Tibial artery (tissue), 4 donors: ENCODE measurements at regions not wholly inside any gene's neighbourhood (a gene's known extent, or its start where the extent isn't known, plus 50 kb on each side); places are given as distances from the start of the nearest gene placed in this dataset.

ENCODE experiments used
- DNase-seq, 2 donors: peaks; one replicate each; pipeline ENCODE4 v3.0.0-alpha.2; 2019
- H3K27ac ChIP-seq, 2 donors: fragments of 200-600 bp; sonication (generic) in 1 of 2; 1 replicate in 1 of 2; 2 replicates in 1 of 2; pipeline ENCODE4 v1.5.1; 2018 to 2019; ENCODE audit warnings: mild to moderate bottlenecking in 1 of 2
- H3K27me3 ChIP-seq, 2 donors: fragments of 200-600 bp; sonication (generic) in 1 of 2; one replicate each; pipeline versions ENCODE4 v1.5.1 to v1.6.0; 2016 to 2019
- H3K36me3 ChIP-seq, 3 donors: fragments of 200-600 bp; sonication (generic) in 2 of 3; one replicate each; pipeline ENCODE4 v1.5.1; 2016 to 2019; ENCODE audit warnings: mild to moderate bottlenecking in 2 of 3
- H3K4me1 ChIP-seq, 4 donors: fragments of 200-600 bp; sonication (generic) in 2 of 4; 1 replicate in 3 of 4; 2 replicates in 1 of 4; pipeline ENCODE4 v1.5.1; 2016 to 2019
- H3K4me3 ChIP-seq, 2 donors: fragments of 200-600 bp; sonication (generic) in 1 of 2; 1 replicate in 1 of 2; 2 replicates in 1 of 2; pipeline ENCODE4 v1.5.1; 2018 to 2019; ENCODE audit warnings: mild to moderate bottlenecking in 2 of 2
- H3K9me3 ChIP-seq, 3 donors: fragments of 200-600 bp; sonication (generic) in 1 of 3; one replicate each; pipeline ENCODE4 v1.5.1; 2016 to 2019
- intact Hi-C: fragments of 100-400 bp; cut with DNase I; formaldehyde crosslinking; loops from one replicate; pipeline ENCODE4 v1.15.0; 2023; ENCODE audit warnings: low total_unique reads
- TF ChIP-seq, protein P1 (sequence below), 2 experiments: fragments of 200-600 bp in 1 of 2; fragments of 450-650 bp in 1 of 2; IDR thresholded peaks; one replicate each; pipeline ENCODE4 v1.5.1; 2017 to 2019; ENCODE audit warnings: antibody characterized with exemption in 2 of 2, mild to moderate bottlenecking in 1 of 2, moderate library complexity in 1 of 2

DNA sequence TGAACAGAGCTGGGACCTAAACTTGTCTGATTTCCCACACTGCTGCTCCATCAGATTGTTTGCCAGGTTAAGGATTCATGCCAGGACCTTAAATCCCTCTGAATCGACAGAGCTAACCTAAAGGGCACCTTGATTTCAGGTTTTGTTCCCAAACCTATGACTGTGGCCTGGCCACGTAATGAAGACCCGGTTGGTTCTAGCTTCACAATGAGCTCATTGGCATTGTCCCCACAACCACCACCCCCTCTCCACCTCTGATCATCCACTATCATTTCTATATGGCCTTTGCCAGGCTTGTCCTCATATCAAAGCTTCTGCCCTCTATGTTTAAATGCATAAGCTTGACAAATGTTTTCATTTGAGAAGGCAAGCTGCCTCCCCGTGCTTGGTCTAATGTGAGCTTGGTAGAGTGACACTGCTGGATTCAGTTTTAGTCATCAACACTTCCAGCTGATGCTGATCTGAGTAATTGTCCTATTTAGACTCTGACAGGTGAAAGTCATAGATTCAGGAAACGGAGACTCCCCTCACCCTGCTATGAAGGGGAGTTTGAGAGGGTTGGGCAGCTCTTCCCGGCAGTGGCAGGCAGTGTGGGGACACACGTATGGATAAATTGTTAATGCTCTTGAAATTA, 407.1 kb upstream of the CFAP20DC start:
- Histone ChIP-seq H3K4me3 (no peak overlapping the region), H3K36me3 (no peaks in the 10 kb centered on the region), H3K27me3 (no peaks in the 10 kb centered on the region), H3K27ac (no peak overlapping the region), H3K4me1 (no peaks in the 10 kb centered on the region), H3K9me3 (no peaks in the 10 kb centered on the region)
- TF ChIP-seq, protein P1, sequence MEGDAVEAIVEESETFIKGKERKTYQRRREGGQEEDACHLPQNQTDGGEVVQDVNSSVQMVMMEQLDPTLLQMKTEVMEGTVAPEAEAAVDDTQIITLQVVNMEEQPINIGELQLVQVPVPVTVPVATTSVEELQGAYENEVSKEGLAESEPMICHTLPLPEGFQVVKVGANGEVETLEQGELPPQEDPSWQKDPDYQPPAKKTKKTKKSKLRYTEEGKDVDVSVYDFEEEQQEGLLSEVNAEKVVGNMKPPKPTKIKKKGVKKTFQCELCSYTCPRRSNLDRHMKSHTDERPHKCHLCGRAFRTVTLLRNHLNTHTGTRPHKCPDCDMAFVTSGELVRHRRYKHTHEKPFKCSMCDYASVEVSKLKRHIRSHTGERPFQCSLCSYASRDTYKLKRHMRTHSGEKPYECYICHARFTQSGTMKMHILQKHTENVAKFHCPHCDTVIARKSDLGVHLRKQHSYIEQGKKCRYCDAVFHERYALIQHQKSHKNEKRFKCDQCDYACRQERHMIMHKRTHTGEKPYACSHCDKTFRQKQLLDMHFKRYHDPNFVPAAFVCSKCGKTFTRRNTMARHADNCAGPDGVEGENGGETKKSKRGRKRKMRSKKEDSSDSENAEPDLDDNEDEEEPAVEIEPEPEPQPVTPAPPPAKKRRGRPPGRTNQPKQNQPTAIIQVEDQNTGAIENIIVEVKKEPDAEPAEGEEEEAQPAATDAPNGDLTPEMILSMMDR (IDR thresholded peaks at IDR 0.05): no peak
- intact Hi-C loops: no loop called here
- DNase-seq: no peak

DNA sequence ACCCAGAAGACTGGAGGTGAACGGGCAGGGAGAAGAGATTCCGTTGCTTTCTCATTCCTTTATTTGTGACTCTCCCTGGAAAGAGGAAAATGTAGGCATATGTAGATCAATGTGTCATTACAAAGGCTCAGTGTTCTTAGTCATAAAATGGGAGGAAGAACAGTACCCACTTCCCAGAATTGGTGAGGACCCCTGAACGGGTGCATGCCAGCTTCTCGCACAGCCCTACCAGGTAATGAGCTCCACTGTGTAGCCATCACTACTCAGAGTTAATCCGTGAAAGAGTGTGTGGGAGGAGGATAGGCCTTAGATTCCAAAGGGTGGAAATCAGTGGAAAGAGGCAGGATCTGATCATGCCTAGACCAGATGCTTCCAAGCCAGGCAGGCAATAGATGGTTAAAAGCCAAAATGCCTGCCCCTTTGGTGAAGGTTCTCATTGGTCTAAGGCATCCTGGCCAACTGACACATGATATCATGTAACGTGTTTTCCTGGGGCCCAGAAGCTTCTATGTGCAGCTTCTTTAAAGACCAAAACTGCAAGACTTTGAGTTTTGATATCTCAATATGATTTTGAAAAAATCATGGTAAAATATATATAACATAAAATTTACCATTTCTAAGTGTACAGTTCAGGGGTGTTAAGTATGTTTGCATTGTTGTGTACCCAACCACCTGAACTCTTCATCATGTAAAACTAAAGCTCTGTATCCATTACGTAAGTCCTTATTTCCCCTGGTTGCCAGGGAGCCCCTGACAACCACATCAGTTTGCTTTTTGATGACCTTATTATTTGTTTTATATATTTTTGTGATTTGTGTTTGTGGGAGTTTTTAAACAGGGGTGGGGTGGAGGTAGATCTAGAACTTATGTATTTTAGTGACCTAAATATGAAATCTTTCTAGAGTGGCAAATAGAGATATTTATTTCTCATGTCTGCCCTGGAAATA, 402.2 kb upstream of the CFAP20DC start:
- intact Hi-C loops: no loop called here
- H3K27ac ChIP-seq: no peak overlapping the region
- no peak overlapping the region for H3K4me3 ChIP-seq
- no peaks in the 10 kb centered on the region for H3K4me1 ChIP-seq
- H3K9me3 ChIP-seq: no peaks in the 10 kb centered on the region
- TF ChIP-seq, protein P1 (IDR thresholded peaks at IDR 0.05): no peak
- H3K27me3 ChIP-seq: no peaks in the 10 kb centered on the region
- H3K36me3 ChIP-seq: no peaks in the 10 kb centered on the region
- no peak for DNase-seq

DNA sequence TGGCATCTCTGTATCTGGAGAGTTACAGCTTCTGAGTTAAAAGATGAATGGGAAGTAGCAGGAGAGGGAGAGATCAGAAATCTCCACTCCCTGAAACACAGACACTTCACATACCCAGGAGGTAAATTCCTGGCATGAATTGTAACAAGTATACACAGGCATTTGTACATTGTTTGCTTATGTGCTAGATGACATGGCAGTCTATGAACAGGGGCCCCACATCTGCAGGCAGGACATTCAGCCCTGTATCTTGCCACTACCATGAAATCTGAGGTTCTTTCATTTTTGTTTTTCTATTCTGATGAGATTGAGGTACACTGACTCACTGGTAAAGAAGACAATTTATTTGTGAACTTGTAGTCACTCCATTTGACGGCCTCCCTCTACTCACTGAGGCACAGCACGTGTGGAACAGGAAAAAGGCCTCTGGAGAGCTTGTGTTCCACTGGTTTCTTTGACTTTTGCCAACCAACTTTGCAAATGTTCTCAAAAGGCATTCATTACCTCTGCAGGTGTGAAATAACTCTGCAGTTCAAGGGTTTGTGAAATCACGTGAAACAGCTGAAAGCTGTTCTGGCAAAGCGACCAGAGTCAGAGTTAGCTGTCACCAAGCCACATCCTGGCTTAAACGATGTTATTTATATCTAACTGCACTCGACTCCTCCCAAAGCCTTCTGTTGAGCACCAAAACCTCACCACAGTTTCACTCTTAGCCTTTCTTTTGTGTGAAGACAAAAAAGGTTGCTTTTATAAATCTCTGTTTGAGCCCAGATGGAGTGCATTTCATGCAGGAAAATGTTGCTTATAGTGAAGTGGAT, 401.3 kb upstream of the CFAP20DC start:
- H3K4me1 ChIP-seq: no peaks in the 10 kb centered on the region
- DNase-seq: no peak

GRCh38 chr3:59450437-59450836, 400.6 kb upstream of the CFAP20DC start:
- TF ChIP-seq, protein P1 (IDR thresholded peaks at IDR 0.05): no peak
- no peak overlapping the region for H3K4me3 ChIP-seq
- no peaks in the 10 kb centered on the region for H3K36me3 ChIP-seq
- no peaks in the 10 kb centered on the region for H3K4me1 ChIP-seq
- no peak for DNase-seq
- no peaks in the 10 kb centered on the region for H3K27me3 ChIP-seq
- no peak overlapping the region for H3K27ac ChIP-seq
- intact Hi-C loops: no loop called here
- H3K9me3 ChIP-seq: no peaks in the 10 kb centered on the region

More for the DNA sequence above, 401.3 kb upstream of the CFAP20DC start:
- intact Hi-C loops: no loop called here
- H3K36me3 ChIP-seq: no peaks in the 10 kb centered on the region
- no peak overlapping the region for H3K4me3 ChIP-seq
- no peaks in the 10 kb centered on the region for H3K27me3 ChIP-seq
- TF ChIP-seq, protein P1 (IDR thresholded peaks at IDR 0.05): no peak
- H3K27ac ChIP-seq: no peak overlapping the region
- H3K9me3 ChIP-seq: no peaks in the 10 kb centered on the region

GRCh38 chr3:59446775-59447465, 397.1 kb upstream of the CFAP20DC start:
- intact Hi-C loops: no loop called here
- Histone ChIP-seq H3K36me3 (no peaks in the 10 kb centered on the region), H3K9me3 (no peaks in the 10 kb centered on the region), H3K4me1 (no peaks in the 10 kb centered on the region), H3K27ac (no peak overlapping the region), H3K4me3 (no peak overlapping the region), H3K27me3 (no peaks in the 10 kb centered on the region)
- no peak for DNase-seq
- TF ChIP-seq, protein P1 (IDR thresholded peaks at IDR 0.05): no peak
